ENCODE measurements at regions not wholly inside any gene's neighbourhood (a gene's known extent, or its start where the extent isn't known, plus 50 kb on each side); places are given as distances from the start of the nearest gene placed in this dataset.

- TF ChIP-seq SPI1 (IDR thresholded peaks at IDR 0.05; ENCODE audit: borderline replicate concordance, insufficient read depth, low read depth, low read length) = no peak
- no peak for TF ChIP-seq PBX3 (IDR thresholded peaks at IDR 0.05; ENCODE audit: insufficient replicate concordance, low read depth, low read length)
Observed at GRCh38 chr1:198030682-198031081, 113.5 kb downstream of the LHX9 start (continued).

GRCh38 chr1:198031086-198031485 lies 113.9 kb downstream of the LHX9 start:
- FAIRE-seq (no peak), ATAC-seq (no peak), DNase-seq (ENCODE audit: low read depth, low spot score) (no peak)
- Histone ChIP-seq H3K4me3 (no peak overlapping the region), H3K4me2 (ENCODE audit: control insufficient read depth, insufficient read depth) (no peak overlapping the region), H3K9me3 (replicated peaks; ENCODE audit: control insufficient read depth, insufficient read depth, low read length) (no peaks in the 10 kb centered on the region), H3K4me1 (ENCODE audit: control insufficient read depth, insufficient read depth, low read length) (no peaks in the 10 kb centered on the region), H4K20me1 (ENCODE audit: control insufficient read depth, insufficient read depth) (no peaks in the 10 kb centered on the region), H3K36me3 (ENCODE audit: control insufficient read depth in 2 of 2, insufficient read depth in 2 of 2, low read length in 1 of 2) (no peaks in the 10 kb centered on the region), H3K27me3 (replicated peaks in 1 of 2; ENCODE audit: control insufficient read depth in 2 of 2, insufficient read depth in 2 of 2, low read length in 1 of 2) (no peaks in the 10 kb centered on the region), H3K27ac (ENCODE audit: control insufficient read depth, insufficient read depth) (no peak overlapping the region), H3K79me2 (ENCODE audit: control insufficient read depth, insufficient read depth, low read length) (no peaks in the 10 kb centered on the region), H2AFZ (ENCODE audit: control insufficient read depth, low read depth, low read length) (no peak overlapping the region), H3K9ac (ENCODE audit: control insufficient read depth, insufficient read depth, low read length) (no peak overlapping the region)
- intact Hi-C loops (cut with micrococcal nuclease; ENCODE audit: unreplicated experiment) = no loop called here
- ChIA-PET POLR2A (no interaction called here), RAD21 (ENCODE audit: unreplicated experiment) (no interaction called here), CTCF (interaction anchor here (1.1 kb wide), 2 partner anchors 57 to 361 kb away, joined by 3 read pairs; no protein-coding TSS in a partner anchor), SMC1A (ENCODE audit: uncharacterized antibody, unreplicated experiment) (no interaction called here)
- no peak for TF ChIP-seq BHLHE40 (IDR thresholded peaks at IDR 0.05; ENCODE audit: borderline replicate concordance in 1 of 2, low read depth in 2 of 2, low read length in 1 of 2)
- TF ChIP-seq CHD4 (IDR thresholded peaks at IDR 0.05) = no peak
- no peak for TF ChIP-seq JUND (IDR thresholded peaks at IDR 0.05; ENCODE audit: low read depth, low read length)
- TF ChIP-seq, protein P1, sequence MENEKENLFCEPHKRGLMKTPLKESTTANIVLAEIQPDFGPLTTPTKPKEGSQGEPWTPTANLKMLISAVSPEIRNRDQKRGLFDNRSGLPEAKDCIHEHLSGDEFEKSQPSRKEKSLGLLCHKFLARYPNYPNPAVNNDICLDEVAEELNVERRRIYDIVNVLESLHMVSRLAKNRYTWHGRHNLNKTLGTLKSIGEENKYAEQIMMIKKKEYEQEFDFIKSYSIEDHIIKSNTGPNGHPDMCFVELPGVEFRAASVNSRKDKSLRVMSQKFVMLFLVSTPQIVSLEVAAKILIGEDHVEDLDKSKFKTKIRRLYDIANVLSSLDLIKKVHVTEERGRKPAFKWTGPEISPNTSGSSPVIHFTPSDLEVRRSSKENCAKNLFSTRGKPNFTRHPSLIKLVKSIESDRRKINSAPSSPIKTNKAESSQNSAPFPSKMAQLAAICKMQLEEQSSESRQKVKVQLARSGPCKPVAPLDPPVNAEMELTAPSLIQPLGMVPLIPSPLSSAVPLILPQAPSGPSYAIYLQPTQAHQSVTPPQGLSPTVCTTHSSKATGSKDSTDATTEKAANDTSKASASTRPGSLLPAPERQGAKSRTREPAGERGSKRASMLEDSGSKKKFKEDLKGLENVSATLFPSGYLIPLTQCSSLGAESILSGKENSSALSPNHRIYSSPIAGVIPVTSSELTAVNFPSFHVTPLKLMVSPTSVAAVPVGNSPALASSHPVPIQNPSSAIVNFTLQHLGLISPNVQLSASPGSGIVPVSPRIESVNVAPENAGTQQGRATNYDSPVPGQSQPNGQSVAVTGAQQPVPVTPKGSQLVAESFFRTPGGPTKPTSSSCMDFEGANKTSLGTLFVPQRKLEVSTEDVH (IDR thresholded peaks at IDR 0.05; ENCODE audit: low read depth, partially characterized antibody) = no peak
- no peak for TF ChIP-seq PML (IDR thresholded peaks at IDR 0.05; ENCODE audit: low read length)
- in situ Hi-C loops (cut with MboI) = no loop called here
- no TSS peak for BruUV-seq (replicated peaks)
